ENCODE measurements at regions not wholly inside any gene's neighbourhood (a gene's known extent, or its start where the extent isn't known, plus 50 kb on each side); places are given as distances from the start of the nearest gene placed in this dataset.

DNA sequence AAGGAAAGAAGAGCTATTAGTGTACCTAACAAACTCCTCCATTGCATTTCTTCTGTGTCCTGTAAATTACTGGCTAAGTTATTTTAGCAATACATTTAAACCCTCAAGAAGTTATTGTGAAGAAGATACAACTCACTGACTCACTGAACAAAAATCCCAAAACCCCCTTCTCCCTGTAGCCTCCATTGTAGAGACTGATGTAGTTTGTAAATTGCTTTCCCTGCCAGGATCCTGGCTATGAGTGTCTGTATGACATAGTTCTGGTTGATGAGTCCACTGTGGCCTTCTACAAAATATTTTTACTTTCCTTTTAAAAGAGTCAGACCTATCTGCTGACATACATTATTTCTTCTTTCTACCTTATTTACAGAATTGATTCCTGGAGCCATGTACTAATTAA, 155.6 kb downstream of the SLC6A15 start:
- Histone ChIP-seq H3K36me3 (ENCODE audit: control insufficient read depth in 3 of 3, insufficient read depth in 3 of 3, low read length in 3 of 3) (no peaks in the 10 kb centered on the region), H3K9ac (ENCODE audit: low read depth in 1 of 3, low read length in 3 of 3) (no peak overlapping the region), H3K4me1 (ENCODE audit: control insufficient read depth in 3 of 3, insufficient read depth in 3 of 3, low read length in 3 of 3) (no peaks in the 10 kb centered on the region), H3K27ac (ENCODE audit: low read depth, low read length) (no peak overlapping the region), H3K27me3 (ENCODE audit: control insufficient read depth in 3 of 3, insufficient read depth in 3 of 3, low read length in 3 of 3) (no peaks in the 10 kb centered on the region), H3K4me3 (ENCODE audit: low read length in 3 of 3) (no peak overlapping the region), H3K9me3 (ENCODE audit: control insufficient read depth in 3 of 3, low read length in 3 of 3) (no peaks in the 10 kb centered on the region)

DNA sequence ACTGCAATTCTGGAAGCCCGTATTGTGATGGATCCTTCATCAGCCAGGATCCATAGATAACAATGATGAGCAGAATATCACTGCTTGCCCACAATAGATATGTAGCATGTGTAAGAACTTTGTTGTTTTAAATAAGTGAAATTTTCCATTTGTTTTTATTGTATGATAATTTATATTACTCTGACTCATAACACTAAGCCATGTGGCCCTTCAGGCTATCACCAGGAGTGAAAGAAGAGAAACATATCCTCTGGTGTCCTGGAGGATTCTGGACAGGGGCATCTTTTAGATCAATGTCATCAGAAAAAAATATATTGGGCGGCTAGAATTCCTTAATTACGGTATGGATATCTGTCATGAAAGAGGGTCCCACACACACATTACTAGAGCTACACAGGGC, 167.5 kb downstream of the SLC6A15 start:
- no peaks in the 10 kb centered on the region for H3K36me3 ChIP-seq (ENCODE audit: control insufficient read depth in 3 of 3, insufficient read depth in 3 of 3, low read length in 3 of 3)
- H3K27ac ChIP-seq (ENCODE audit: low read depth, low read length) = no peak overlapping the region
- no peaks in the 10 kb centered on the region for H3K4me1 ChIP-seq (ENCODE audit: control insufficient read depth in 3 of 3, insufficient read depth in 3 of 3, low read length in 3 of 3)
- no peak overlapping the region for H3K9ac ChIP-seq (ENCODE audit: low read depth in 1 of 3, low read length in 3 of 3)
- no peaks in the 10 kb centered on the region for H3K9me3 ChIP-seq (ENCODE audit: control insufficient read depth in 3 of 3, low read length in 3 of 3)
- H3K27me3 ChIP-seq (ENCODE audit: control insufficient read depth in 3 of 3, insufficient read depth in 3 of 3, low read length in 3 of 3) = no peaks in the 10 kb centered on the region
- H3K4me3 ChIP-seq (ENCODE audit: low read length in 3 of 3) = no peak overlapping the region

GRCh38 chr12:84741692-84742091, 170.9 kb downstream of the SLC6A15 start:
- H3K27ac ChIP-seq (ENCODE audit: low read depth, low read length) = no peak overlapping the region
- H3K9ac ChIP-seq (ENCODE audit: low read depth in 1 of 3, low read length in 3 of 3) = no peak overlapping the region
- H3K27me3 ChIP-seq (ENCODE audit: control insufficient read depth in 3 of 3, insufficient read depth in 3 of 3, low read length in 3 of 3) = no peaks in the 10 kb centered on the region
- H3K4me1 ChIP-seq (ENCODE audit: control insufficient read depth in 3 of 3, insufficient read depth in 3 of 3, low read length in 3 of 3) = no peaks in the 10 kb centered on the region
- H3K4me3 ChIP-seq (ENCODE audit: low read length in 3 of 3) = no peak overlapping the region
- no peaks in the 10 kb centered on the region for H3K9me3 ChIP-seq (ENCODE audit: control insufficient read depth in 3 of 3, low read length in 3 of 3)
- H3K36me3 ChIP-seq (ENCODE audit: control insufficient read depth in 3 of 3, insufficient read depth in 3 of 3, low read length in 3 of 3) = no peaks in the 10 kb centered on the region

DNA sequence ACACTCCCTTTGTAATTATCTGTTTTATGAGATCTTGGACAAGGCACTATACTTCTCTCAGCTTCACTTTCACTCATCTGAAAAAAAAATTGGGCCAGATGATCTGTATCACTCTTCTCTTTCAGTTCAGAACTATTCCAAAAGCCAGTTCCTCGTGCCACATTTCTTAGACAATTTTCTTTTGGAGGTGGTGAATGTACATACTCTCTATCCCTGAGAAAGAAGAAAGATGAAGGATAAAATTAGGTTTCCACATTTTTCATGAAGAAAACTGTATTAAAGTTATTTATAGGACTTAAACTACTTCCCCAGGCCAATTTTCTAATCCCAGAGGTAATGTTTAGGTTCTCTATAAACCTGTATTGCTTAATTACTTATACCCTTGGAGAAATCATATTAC, 171.6 kb downstream of the SLC6A15 start:
- H3K27me3 ChIP-seq (ENCODE audit: control insufficient read depth in 3 of 3, insufficient read depth in 3 of 3, low read length in 3 of 3) = no peaks in the 10 kb centered on the region
- no peak overlapping the region for H3K4me3 ChIP-seq (ENCODE audit: low read length in 3 of 3)
- H3K4me1 ChIP-seq (ENCODE audit: control insufficient read depth in 3 of 3, insufficient read depth in 3 of 3, low read length in 3 of 3) = no peaks in the 10 kb centered on the region
- H3K9me3 ChIP-seq (ENCODE audit: control insufficient read depth in 3 of 3, low read length in 3 of 3) = no peaks in the 10 kb centered on the region
- no peaks in the 10 kb centered on the region for H3K36me3 ChIP-seq (ENCODE audit: control insufficient read depth in 3 of 3, insufficient read depth in 3 of 3, low read length in 3 of 3)
- H3K9ac ChIP-seq (ENCODE audit: low read depth in 1 of 3, low read length in 3 of 3) = no peak overlapping the region
- H3K27ac ChIP-seq (ENCODE audit: low read depth, low read length) = no peak overlapping the region

GRCh38 chr12:84740602-84741001, 172.0 kb downstream of the SLC6A15 start:
- no peaks in the 10 kb centered on the region for H3K36me3 ChIP-seq (ENCODE audit: control insufficient read depth in 3 of 3, insufficient read depth in 3 of 3, low read length in 3 of 3)
- H3K4me3 ChIP-seq (ENCODE audit: low read length in 3 of 3) = no peak overlapping the region
- no peaks in the 10 kb centered on the region for H3K9me3 ChIP-seq (ENCODE audit: control insufficient read depth in 3 of 3, low read length in 3 of 3)
- H3K27ac ChIP-seq (ENCODE audit: low read depth, low read length) = no peak overlapping the region
- no peaks in the 10 kb centered on the region for H3K27me3 ChIP-seq (ENCODE audit: control insufficient read depth in 3 of 3, insufficient read depth in 3 of 3, low read length in 3 of 3)
- no peak overlapping the region for H3K9ac ChIP-seq (ENCODE audit: low read depth in 1 of 3, low read length in 3 of 3)
- no peaks in the 10 kb centered on the region for H3K4me1 ChIP-seq (ENCODE audit: control insufficient read depth in 3 of 3, insufficient read depth in 3 of 3, low read length in 3 of 3)

GRCh38 chr12:84738481-84738972, 174.1 kb downstream of the SLC6A15 start:
- Histone ChIP-seq H3K36me3 (ENCODE audit: control insufficient read depth in 3 of 3, insufficient read depth in 3 of 3, low read length in 3 of 3) (no peaks in the 10 kb centered on the region), H3K27ac (ENCODE audit: low read depth, low read length) (no peak overlapping the region), H3K9me3 (ENCODE audit: control insufficient read depth in 3 of 3, low read length in 3 of 3) (no peaks in the 10 kb centered on the region), H3K27me3 (ENCODE audit: control insufficient read depth in 3 of 3, insufficient read depth in 3 of 3, low read length in 3 of 3) (no peaks in the 10 kb centered on the region), H3K9ac (ENCODE audit: low read depth in 1 of 3, low read length in 3 of 3) (no peak overlapping the region), H3K4me3 (ENCODE audit: low read length in 3 of 3) (no peak overlapping the region), H3K4me1 (ENCODE audit: control insufficient read depth in 3 of 3, insufficient read depth in 3 of 3, low read length in 3 of 3) (no peaks in the 10 kb centered on the region)

DNA sequence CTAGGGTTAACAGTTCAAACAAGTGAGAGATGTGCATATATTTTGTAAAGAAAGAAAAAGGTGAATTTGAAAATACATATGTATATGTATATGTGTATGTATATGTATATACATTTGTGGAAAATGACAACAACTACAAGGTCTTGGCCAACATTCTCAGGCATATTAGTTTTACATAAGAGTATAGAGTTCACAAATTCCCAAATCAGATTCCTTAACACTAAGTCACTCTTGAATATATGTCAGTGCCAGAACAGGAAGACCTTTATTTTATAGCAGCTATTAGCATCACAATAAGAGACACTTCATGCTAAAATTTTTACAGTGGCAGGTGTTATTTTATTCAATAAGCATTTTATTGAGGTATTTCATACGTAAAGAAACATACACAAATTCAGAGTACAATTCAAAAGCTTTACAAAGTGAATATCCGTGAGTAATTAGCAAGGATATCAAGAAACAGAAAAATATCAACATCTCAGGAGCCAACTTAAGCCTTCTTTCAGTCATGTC, 179.7 kb downstream of the SLC6A15 start:
- Histone ChIP-seq H3K4me1 (ENCODE audit: control insufficient read depth in 3 of 3, insufficient read depth in 3 of 3, low read length in 3 of 3) (no peaks in the 10 kb centered on the region), H3K36me3 (ENCODE audit: control insufficient read depth in 3 of 3, insufficient read depth in 3 of 3, low read length in 3 of 3) (no peaks in the 10 kb centered on the region), H3K9me3 (ENCODE audit: control insufficient read depth in 3 of 3, low read length in 3 of 3) (no peaks in the 10 kb centered on the region), H3K9ac (ENCODE audit: low read depth in 1 of 3, low read length in 3 of 3) (no peak overlapping the region), H3K27ac (ENCODE audit: low read depth, low read length) (no peak overlapping the region), H3K27me3 (ENCODE audit: control insufficient read depth in 3 of 3, insufficient read depth in 3 of 3, low read length in 3 of 3) (no peaks in the 10 kb centered on the region), H3K4me3 (ENCODE audit: low read length in 3 of 3) (no peak overlapping the region)

DNA sequence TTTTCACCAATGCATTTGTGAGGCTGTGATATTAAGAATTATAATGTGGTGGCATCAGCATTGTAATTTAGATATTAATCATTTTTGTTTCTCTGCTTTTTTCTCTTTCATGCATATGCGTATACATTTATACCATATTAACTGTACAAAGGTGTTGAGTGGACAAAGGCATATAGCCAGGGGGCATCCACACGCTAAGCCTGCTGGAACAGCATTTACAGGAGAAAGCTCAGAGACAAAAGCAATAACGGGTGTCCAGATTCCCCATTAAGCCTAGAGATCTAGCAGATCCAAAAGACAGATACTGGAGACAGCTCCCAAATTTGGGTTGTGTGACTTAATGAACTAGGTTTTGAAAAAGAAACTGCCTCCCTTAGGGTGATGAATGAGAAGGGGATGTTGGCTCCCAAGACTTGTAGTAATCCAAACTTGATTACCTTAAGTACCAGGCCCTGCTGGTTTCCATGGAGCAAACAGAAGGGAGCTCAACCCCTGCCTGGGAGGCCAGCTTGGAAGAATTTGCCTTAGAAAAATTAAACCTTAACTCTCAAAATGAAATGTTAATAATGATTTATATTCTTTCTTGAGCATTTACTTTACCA, 181.9 kb downstream of the SLC6A15 start:
- no peaks in the 10 kb centered on the region for H3K9me3 ChIP-seq (ENCODE audit: control insufficient read depth in 3 of 3, low read length in 3 of 3)
- no peaks in the 10 kb centered on the region for H3K36me3 ChIP-seq (ENCODE audit: control insufficient read depth in 3 of 3, insufficient read depth in 3 of 3, low read length in 3 of 3)
- no peaks in the 10 kb centered on the region for H3K4me1 ChIP-seq (ENCODE audit: control insufficient read depth in 3 of 3, insufficient read depth in 3 of 3, low read length in 3 of 3)
- H3K4me3 ChIP-seq (ENCODE audit: low read length in 3 of 3) = no peak overlapping the region
- H3K27me3 ChIP-seq (ENCODE audit: control insufficient read depth in 3 of 3, insufficient read depth in 3 of 3, low read length in 3 of 3) = no peaks in the 10 kb centered on the region
- H3K27ac ChIP-seq (ENCODE audit: low read depth, low read length) = no peak overlapping the region
- no peak overlapping the region for H3K9ac ChIP-seq (ENCODE audit: low read depth in 1 of 3, low read length in 3 of 3)

DNA sequence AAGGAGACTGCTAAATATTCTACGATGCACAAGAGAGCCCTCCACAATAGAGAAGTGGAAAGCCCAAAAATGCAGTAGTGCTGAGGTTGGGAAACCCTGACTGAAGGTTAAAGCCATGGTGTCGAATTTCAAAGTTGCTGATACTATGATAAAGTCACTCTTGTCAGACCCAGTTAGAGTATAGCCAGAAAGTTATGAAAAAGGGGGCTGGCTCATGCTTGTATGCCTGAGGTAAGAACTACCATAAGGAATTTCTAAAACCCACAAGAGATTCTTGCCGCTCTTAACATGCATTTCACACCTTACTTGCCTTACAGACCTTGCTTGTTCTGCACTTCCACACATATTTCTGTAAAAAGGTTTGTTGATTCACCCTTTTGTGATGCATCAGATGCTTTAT, 184.6 kb downstream of the SLC6A15 start:
- no peaks in the 10 kb centered on the region for H3K9me3 ChIP-seq (ENCODE audit: control insufficient read depth in 3 of 3, low read length in 3 of 3)

DNA sequence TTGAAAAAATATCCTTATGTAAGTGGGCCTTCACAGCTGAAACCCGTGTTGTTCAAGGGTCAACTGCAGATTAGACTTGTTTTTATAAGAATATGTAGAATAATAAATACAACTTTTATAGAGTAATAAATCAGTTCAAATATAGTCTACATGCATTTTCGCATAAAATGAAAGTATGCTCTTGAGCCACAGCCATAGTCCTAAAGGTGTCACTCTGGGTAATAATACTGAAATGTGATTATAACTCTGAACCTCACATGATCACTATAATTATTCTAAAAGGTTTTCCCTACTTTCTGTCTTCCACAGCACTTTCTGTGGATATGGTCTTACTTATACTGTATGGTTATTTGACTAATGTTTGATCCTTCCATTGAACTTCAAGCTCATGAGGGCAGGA, 185.8 kb downstream of the SLC6A15 start:
- Histone ChIP-seq H3K27ac (ENCODE audit: low read depth, low read length) (no peak overlapping the region), H3K27me3 (ENCODE audit: control insufficient read depth in 3 of 3, insufficient read depth in 3 of 3, low read length in 3 of 3) (no peaks in the 10 kb centered on the region), H3K4me3 (ENCODE audit: low read length in 3 of 3) (no peak overlapping the region), H3K4me1 (ENCODE audit: control insufficient read depth in 3 of 3, insufficient read depth in 3 of 3, low read length in 3 of 3) (no peaks in the 10 kb centered on the region), H3K9ac (ENCODE audit: low read depth in 1 of 3, low read length in 3 of 3) (no peak overlapping the region), H3K36me3 (ENCODE audit: control insufficient read depth in 3 of 3, insufficient read depth in 3 of 3, low read length in 3 of 3) (no peaks in the 10 kb centered on the region), H3K9me3 (ENCODE audit: control insufficient read depth in 3 of 3, low read length in 3 of 3) (no peaks in the 10 kb centered on the region)

More for the DNA sequence above, 184.6 kb downstream of the SLC6A15 start:
- H3K9ac ChIP-seq (ENCODE audit: low read depth in 1 of 3, low read length in 3 of 3) = no peak overlapping the region
- H3K36me3 ChIP-seq (ENCODE audit: control insufficient read depth in 3 of 3, insufficient read depth in 3 of 3, low read length in 3 of 3) = no peaks in the 10 kb centered on the region
- H3K27me3 ChIP-seq (ENCODE audit: control insufficient read depth in 3 of 3, insufficient read depth in 3 of 3, low read length in 3 of 3) = no peaks in the 10 kb centered on the region
- H3K4me3 ChIP-seq (ENCODE audit: low read length in 3 of 3) = no peak overlapping the region
- no peaks in the 10 kb centered on the region for H3K4me1 ChIP-seq (ENCODE audit: control insufficient read depth in 3 of 3, insufficient read depth in 3 of 3, low read length in 3 of 3)
- no peak overlapping the region for H3K27ac ChIP-seq (ENCODE audit: low read depth, low read length)
